HG03565 (cell line): ENCODE measurements at regions not wholly inside any gene's neighbourhood (a gene's known extent, or its start where the extent isn't known, plus 50 kb on each side); places are given as distances from the start of the nearest gene placed in this dataset.
"Not testable (repeated sequence)": the region's sequence is repeated elsewhere in the genome, so short reads cannot be mapped to it uniquely, and the experiment has no call there.

Experiments used
- ATAC-seq: cut with Tn5 transposase; IDR thresholded peaks from one replicate; pipeline ENCODE4 v1.9.1; 2021; ENCODE audit warnings: mild to moderate bottlenecking, moderate library complexity; ENCODE audit not compliant: unreplicated experiment

DNA sequence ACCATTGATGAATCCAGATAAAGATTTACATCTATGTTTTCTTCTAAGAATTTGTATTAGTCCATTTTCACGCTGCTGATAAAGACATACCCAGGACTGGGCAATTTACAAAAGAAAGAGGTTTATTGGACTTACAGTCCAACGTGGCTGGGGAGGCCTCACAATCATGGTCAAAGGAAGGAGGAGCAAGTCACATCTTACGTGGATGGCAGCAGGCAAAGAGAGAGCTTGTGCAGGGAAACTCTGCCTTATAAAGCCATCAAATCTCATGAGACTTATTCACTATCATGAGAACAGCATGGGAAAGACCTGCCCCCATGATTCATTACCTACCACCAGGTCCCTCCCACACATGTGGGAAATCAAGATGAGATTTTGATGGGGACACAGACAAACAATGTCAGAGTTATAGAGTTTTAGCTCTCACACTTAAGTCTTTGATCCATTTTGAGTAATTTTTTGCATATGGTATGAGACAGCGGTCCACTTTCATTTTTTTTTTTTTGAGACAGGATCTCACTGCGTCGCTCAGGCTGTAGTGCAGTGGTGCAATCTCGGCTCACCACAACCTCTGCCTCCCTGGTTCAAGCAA lies 53.5 kb upstream of the JADE2 start:
- ATAC-seq, result not testable (repeated sequence)

DNA sequence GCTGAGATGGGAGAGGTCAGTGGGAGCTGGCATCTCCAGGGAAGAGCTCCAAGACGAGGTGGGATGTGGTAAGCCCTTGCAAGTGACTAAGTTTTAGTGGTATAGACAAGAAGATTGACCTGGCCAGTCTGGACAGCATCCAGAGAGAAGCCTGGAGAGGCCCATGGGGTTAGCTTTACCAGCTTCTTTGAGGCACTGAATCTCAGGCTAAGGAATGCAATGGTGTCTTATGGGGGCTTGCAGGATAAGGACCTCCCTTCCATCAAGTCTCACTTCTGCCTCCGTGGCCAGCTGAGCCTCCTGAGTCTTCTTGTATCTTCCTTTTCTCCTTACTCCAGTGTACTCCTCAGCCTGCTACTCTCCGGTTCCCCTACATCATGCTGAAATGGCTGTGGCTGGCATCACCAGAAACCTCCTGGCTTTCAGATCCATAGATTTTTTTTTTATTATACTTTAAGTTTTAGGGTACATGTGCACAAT lies 56.5 kb upstream of the JADE2 start:
- no peak for ATAC-seq

DNA sequence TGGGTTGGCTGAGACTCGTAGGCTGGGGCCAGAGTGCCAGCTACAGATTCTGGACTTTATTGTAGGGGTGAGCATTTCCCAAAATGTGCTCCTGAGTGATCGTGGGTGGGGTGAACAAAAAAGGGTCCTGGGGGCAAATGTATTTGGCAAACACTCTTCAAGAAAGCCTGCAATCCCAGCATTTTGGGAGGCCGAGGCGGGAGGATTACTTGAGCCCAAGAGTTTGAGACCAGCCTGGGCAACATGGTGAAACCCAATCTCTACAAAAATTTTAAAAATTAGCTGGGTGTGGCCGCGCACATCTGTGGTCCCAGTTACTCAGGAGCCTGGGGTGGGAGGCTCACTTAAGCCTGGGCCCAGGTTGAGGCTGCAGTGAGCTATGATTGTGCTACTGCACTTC lies 55.5 kb upstream of the CDKN2AIPNL start:
- no peak for ATAC-seq

DNA sequence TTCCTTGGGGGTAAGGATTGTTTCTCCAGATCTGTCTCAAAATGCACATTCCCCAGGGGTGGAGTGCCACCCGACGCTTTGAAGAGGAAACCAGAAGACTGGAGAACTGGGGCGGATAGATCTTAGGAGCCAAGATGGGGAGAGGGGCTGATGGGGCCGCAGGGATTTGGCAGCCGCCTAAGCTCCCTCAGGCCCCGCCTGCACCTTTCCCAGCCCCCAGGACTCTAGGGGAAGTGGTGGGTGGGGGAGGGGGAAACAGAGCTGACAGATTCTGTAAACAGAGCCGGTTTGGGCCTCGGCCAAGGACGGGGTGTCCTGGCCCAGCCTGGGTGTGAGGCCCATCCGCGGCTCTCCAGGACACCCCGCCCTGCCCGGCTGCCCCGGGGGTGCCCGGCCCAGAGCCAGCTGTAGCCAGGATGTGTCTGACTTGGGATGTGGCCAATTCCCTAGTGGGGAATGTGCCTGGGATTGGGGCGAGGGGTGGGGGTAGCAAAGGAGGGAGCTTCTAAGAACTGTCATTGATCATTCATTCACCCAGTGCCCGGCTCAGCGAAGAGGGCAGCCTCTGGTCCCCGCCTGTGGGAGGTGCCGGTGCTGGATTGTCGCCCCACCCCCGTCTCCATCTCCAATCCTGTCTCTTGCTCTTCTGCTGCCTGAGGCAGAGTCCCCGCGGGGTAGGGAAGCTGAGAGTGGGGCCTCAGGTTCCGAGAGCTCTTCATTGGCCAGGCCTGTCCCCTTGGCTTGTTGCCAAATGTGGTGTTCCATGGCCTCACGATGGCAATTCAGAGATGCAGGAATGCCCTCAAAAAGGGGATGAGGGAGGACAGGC lies 54.8 kb upstream of the CDKN2AIPNL start:
- no peak for ATAC-seq

DNA sequence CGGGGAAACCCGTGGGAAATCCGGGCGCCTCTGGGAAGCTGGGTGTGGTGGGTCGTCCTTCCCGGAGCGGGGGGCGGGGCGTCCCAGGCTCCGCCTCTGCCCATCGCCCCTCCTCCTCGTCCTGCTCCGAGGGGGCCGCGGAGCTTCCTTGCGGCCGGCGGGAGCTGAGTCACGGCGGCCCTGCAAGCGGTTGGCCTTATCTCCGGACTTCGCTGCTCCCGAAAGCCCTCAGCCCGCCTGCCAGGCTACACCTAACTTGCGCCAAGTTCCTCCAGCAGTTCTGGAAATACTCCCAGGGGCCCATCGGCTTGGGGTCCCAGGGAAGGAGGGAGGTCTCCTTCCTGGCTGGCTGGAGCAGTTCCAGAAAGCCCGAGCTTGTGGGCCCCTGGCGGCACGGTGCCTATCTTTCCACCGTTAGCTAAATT lies 54.1 kb upstream of the CDKN2AIPNL start:
- peak; percentile 60 for ATAC-seq

DNA sequence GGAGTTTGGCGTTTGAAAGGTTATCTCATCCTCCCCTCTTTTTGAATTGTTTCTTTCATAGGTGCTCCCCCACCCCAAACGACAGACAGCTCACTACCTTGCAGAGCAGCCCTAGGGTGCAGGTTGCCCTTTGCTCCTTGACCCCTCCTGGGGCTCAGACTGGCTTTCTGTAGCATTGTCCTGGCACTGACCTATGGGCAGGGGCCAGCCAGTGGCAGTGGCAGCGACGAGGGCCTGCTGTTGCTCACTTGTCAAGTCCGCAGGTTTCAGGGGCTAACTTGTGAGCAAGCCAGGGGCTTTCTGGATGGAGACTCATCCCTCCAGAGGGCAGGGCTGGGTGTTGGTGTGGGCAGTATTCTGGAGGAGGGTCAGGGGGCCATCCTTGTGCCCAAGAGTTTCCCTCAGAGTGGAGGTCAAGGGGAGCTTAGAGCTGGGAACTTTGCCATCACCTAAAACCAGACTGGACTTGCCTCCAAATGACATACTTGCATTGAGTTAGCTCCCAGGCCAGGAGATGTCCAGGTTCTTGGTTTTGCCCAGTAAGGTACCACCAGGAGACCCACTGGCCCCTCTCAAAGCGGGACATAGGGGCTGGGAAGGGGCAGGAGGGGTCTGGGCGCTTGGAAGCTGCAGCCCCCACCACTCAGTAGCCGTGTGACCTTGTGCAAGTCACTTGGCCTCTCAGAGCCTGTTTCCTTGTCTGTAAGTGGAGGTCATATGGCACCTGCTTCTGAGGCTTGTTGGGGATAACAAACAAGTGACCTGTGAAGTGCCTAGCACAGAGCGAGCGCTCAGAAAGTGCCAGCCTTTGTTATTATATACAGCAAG lies 53.5 kb upstream of the CDKN2AIPNL start:
- no peak for ATAC-seq

DNA sequence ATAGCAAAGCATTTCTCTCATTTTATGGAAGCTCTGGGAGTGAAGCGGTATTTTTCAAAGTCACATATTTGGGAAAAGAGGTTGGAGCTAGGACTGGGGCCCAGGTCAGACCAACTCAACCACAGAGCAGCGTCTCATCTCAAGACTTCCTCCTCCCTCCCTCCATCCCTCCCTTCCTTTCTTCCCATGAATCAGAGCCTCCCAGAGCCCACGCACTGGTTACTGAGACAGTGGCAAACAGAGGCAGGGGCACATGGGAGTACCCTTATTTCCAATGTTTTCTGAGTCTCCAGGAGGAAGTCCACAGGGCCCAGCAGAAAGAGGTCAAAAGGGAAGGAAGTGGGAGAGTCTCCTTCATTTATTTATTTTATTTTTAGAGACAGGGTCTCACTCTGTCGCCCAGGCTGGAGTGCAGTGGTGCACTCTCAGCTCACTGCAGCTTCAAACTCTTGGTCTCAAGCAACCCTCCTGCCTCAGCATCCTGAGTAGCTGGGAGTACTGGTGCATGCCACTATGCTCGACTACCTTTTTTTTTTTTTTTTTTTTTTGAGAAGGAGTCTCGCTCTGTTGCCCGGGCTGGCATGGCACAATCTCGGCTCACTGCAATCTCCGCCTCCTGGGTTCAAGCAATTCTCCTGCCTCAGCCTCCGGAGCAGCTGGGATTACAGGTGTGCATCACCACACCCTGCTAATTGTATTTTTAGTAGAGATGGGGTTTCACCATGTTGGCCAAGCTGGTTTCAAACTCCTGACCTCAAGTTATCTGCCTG lies 52.5 kb upstream of the CDKN2AIPNL start:
- ATAC-seq, result no peak

DNA sequence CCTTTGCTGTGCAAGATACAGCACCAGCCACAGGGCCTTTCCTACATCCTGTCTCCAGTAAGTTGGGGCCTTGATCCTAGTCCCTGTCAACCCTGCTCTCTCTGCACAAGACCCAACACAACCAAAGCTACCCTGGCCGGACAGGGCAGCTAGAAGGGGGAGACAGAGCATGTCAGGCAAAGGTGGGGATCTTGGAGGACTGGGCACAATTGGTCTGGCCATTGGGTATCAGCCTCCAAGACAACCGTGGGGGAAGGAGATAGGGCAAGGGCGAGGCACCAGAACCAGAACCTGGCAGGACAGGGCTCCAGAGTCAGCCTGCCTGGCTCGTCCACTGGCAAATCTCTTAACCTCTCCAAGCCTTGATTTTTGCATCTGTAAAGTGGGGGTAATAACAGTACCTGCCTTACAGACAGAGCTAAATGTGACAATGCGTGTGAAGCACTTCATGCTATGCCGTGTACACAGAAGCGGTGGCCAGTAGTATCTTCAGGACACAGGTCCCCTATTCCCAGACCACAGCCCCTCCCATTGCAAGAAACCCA lies 51.6 kb upstream of the CDKN2AIPNL start:
- no peak for ATAC-seq

DNA sequence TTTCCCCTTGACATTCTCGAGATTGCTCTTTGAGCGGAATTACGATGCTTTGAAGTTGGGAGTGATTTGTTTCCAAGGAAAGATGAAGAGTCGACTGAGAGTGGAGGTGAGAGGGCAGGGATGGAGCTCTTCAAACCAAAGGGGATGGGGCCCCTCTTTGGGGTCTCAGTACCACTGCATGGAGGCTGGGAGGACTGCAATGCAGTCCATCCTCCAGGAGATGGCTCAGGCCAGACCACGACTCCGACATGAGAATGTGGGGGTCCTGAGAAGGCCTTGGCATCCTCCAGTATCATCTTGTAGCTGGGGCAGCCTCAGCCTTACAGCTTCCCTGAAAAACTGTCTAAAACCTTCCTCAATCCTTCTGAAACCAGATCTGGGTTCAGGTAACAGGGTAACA lies 51.1 kb upstream of the CDKN2AIPNL start:
- no peak for ATAC-seq

DNA sequence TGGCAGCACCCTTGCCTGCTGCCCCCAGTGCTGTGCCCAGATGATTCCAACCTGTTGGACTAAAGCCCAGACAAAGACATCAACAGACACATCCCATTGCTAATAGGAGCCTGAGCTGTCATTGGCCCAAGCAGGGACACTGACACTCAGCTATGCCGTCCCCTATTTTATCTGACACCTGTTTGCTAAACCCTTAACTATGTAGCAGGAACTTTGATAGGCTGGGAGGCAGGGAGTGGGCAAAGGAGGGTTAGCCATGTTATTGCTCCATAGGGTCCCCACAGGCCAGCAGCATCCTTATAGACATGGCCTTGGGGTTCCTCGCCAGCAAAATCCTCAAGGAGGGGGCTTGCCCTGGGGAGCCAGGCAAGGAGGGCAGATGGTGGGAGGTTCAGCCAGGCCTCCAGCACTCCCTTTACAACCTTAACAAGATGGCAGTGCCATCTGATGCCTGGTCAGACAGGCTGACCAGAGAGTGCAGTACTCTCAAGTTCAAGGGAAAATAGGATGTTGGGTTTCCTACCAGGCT lies 50.4 kb upstream of the CDKN2AIPNL start:
- ATAC-seq, result no peak
